NCI-H187 treated with DMSO at 0.1 percent for 48 hours (cell line): ENCODE measurements at regions not wholly inside any gene's neighbourhood (a gene's known extent, or its start where the extent isn't known, plus 50 kb on each side); places are given as distances from the start of the nearest gene placed in this dataset.
A peak's percentile ranks its signal among the peaks of the same experiment; 100 is the strongest.

Experiments
- DNase-seq: peaks from one replicate; lab custom pipeline; 2025; lab: John Stamatoyannopoulos, UW

GRCh38 chr2:45301307-45302277 lies 292.3 kb upstream of the SIX2 start:
- peak; percentile 90 for DNase-seq

DNA sequence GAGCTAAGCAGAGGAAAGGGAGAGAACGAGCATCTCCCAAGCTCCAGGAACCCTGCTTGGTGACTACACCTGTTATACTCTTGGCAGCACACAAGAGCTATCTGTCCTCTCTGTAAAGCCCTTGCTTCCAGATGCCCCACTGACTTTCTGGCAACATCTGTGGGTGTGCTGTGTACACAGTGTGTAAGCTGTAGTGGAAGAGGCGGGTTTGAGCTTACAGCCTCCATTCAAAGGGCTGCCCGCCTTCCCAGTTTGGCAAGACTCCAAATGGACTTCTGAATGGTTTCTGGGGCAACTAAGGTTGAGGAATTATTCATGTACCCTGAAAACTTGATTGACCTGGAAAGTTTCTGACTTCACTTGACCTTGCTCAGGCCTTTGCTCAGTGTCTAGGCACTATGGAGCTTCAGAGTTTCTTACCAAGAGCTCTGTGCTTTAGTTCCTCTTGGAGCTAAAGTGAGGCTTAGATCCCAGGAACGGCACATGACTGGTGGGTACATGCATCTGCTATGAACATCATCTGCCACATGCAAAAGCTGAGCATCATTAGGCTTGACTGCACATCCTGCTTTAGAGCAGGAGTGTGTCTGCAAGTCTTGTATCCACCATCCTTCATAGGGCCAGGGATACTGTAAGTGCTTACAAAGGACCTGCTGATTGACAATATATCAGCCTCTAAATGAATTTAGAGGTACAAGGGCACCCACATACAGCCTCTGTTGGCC lies 290.9 kb upstream of the SIX2 start:
- peak; percentile 58 for DNase-seq

GRCh38 chr2:45299361-45299760 lies 290.1 kb upstream of the SIX2 start:
- no peak for DNase-seq

- DNase-seq, result no peak
These were observed 283.9 kb upstream of the SIX2 start for GRCh38 chr2:45293182-45293581.

DNA sequence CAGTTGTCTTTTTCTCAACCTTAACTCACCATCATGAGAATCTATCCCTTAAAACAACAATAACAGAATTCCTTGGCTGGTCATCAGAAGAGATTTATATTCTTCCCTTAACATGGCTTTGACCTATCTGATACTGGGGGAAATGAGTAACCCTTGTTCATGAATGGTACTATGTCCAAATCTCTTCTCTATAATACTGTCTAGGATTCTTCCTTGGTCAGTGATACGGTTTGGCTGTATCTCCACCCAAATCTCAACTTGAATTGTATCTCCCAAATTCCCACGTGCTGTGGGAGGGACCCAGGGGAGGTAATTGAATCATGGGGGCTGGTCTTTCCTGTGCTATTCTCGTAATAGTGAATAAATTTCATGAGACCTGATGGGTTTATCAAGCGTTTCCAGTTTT lies 282.0 kb upstream of the SIX2 start:
- no peak for DNase-seq

DNA sequence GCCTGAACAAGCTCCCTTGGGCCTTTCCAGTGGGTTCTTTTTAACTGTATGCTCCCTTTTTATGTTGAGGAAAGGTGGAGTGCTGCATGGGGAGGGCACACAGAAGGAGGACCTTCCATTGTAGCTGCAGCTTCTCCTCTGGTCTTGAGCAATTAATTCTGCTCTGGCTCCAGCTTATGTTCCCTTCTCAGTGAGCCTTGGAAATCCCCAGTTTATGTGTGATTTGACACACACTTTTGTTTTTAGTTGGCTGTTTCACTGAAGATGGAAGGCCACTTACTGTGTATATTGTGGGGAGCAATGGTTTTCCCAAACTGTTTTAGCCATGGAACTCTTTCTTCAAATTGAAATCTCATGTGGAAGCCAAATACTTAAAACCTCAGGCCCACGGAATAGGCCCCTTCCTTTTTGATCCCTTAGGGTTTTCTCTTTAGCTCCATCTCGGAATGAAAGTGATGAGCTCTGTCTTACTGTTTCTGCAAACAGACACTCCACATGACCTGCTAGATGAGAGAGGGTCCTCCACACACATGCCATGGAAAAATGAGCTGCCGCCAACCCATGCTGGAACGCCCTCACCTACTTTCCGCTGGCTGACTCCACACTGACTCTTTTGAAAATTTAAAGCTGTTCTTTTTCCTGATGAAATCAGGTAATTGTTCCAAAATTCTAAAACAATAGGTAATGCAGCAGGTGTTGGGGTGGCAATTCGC lies 280.9 kb upstream of the SIX2 start:
- DNase-seq, result no peak

- DNase-seq, result no peak
These were observed 279.5 kb upstream of the SIX2 start for GRCh38 chr2:45288532-45289417.

DNA sequence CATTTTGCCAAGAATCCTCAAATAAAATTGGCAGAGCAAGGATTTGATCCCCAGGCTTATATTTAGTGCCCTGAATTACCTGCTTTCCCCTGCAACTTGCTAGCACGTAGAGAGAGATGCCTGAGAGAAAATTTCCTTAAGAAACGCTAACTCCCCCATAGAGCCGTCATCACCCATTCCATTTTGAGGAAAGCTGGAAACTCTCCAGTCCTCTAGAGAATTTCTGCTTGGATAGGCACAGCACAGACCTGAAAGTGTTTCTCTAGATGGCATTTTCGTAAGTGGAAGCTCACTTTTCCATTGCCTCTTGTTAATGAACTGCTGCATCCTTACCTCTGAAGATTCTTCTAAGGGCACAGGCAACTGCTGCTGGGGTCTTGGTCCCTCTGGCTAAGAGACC lies 277.8 kb upstream of the SIX2 start:
- no peak for DNase-seq

- DNase-seq, result no peak
These were observed 276.6 kb upstream of the SIX2 start for GRCh38 chr2:45285771-45286390.

GRCh38 chr2:45285311-45285710 lies 276.1 kb upstream of the SIX2 start:
- DNase-seq, result no peak

DNA sequence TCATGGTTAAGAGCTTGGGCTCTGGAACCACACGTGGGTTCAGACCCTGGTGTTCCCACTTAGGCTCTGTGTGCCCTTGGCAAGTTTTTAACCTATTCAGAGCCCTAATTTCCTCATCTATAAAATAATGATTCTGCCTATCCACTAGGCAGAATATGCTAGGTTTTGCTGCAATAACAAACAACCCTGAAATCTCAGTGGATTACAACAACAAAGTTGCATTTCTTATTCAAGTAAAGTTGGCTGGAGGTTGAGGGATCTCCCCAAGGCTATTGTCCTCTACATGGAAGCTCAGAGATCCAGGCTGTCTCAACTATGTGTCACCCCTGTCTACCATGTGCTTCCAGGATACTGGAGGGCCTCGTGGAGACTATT lies 275.4 kb upstream of the SIX2 start:
- no peak for DNase-seq

- DNase-seq, result no peak
These were observed 274.7 kb upstream of the SIX2 start for GRCh38 chr2:45283764-45284620.

DNA sequence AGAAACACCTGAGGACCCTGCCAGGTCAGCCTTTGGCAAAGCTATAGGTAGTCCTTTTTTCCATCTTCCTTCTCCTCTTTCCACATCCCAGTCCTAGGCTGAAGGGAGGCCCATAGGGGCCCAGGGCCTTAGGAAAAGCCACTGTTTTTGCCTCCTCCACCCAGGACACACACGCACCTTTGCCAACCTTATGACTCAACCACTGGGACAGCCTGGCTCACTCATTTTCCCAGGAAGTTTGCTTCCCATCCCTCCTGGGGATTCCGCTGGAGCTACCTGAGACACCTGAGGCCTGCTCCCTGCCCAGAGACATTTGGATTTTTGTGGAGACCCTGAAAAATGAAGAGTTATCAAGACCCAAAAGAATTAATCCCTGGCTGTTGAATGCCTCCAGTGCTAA lies 273.4 kb upstream of the SIX2 start:
- no peak for DNase-seq

DNA sequence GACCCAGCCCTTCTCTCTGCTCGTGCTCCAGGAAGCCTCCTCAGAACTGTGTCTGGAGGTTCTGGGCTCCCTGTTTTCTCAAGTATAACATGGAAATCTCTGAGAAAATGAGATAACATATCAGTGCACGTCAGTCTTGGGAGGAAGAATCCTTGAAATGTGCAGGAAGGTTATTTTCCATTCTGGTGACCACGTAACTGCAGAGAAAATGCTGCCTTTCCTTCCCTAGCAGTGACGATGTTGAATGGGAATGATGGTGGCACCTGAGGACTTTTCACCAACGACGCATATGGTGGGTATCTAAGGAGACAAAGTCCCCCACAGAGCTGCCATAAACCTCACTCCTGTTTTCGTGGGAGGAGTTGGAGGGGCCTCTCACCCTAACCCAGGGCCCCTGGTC lies 272.1 kb upstream of the SIX2 start:
- DNase-seq, result no peak

DNA sequence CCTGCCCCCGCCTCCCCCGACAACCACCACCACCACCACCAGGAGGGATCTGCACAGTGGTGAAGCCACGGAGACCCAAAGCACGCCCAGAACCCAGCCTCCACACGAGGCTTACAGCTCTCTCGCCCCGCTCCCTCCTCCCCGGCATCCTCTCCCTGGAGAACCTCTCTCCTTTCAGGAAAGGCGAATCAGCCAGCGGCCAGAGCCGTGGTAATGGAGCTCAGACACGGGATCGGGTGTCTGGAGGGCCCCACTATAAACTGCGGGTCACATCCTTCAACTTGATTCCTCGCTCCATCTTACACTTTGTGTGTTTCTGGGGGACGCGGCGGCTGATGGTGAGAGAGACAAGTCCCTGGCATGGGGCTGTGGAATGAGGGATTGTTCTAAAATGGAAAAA lies 271.5 kb upstream of the SIX2 start:
- no peak for DNase-seq

DNA sequence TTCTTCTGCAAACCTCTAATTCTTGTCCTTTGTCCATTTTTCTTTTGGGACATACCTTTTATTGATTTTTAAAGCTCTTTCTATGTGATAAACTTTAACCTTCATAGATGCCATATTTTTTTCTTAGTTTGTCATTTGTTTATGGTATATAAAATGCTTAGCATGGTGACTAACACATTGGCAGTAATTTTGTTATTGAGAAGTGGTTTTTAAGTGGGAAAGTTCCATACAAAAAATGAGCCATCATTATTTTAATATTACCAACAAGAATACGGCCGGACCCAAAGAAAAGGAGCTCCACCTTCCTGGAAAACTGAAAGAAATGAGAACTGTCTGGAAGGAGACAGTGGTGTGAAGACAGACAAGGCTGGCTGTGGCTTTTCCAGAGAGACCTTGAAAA lies 270.1 kb upstream of the SIX2 start:
- DNase-seq, result no peak

DNA sequence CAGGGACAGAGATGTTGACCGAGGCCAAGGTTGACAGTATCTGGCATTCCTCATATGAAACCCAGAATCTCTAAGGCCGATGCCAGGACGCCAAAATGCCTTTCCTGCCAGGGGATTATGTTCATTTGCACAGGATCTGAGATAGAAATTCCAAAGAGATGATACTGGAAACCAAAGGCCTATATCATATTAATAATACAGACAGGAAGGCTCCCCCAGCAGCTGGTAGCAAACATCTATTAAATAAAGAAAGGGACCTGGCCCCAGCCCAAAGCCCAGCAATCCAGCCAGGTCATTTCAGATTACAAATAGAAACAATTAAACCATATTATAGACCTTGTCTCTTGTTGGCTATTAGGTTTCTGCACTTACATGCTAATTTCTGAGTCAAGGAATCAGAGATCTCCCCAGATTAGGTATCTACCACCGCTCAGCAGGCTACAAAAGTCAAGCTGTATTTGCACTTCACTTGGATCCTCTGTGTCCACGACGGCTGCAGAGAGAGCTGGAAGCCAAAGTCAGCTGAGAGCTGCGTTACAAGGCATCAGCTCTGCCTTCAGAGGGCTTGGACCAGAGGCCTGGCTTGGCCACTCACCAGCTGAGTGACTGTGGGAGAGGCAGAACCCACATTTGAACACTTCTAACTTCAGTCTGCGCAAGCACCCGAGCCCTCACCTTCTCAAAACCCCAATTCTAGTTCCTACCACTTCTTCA lies 269.3 kb upstream of the SIX2 start:
- DNase-seq, result no peak

DNA sequence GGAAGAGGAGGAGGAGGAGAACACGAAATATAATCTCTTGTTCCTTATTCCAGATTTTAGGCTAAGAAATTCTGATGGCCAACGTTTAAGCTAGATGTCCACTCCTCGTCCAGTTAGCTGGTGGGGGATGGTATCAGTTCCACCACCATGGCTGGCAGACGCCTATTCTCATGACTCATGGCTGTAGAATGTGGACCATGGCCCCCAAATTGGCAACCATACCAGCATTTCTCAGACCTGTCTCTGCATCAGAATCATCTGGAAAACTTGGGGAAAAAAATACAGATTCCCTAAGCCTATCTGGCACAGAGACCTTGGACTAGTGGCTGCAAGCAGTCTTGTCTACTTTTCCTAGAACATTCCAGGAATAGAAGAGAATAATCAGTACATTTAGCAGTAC lies 267.7 kb upstream of the SIX2 start:
- DNase-seq, result no peak

DNA sequence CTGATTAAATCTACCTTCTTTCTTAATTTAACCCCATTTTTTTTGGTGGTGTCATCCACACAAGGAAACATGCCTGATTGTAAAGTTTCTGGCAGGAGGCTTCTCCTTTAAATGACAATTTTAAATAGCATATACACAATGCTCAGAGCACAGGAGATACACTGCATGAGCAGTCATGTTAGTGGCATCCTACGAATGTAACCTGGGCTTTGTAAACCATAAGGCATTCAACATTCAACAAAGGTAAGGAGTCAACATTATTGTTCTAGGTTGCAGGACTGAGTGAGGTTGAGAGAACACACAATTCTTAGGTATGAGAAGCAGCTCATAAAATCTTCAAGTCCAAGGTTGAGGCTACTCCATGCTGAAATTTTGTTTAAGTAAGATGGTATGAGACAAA lies 266.6 kb upstream of the SIX2 start:
- DNase-seq, result no peak
